SK-N-MC (cell line): ENCODE measurements at regions not wholly inside any gene's neighbourhood (a gene's known extent, or its start where the extent isn't known, plus 50 kb on each side); places are given as distances from the start of the nearest gene placed in this dataset.

ENCODE experiments used
- DNase-seq: peaks from one replicate; pipeline ENCODE4 v3.0.0-alpha.2; 2011; ENCODE audit warnings: low read depth, low spot score
- H3K27ac ChIP-seq: fragments of 200-600 bp; sonication (generic); 2 replicates; pipeline ENCODE4 v1.5.1; 2016; ENCODE audit warnings: mixed run types
- H3K36me3 ChIP-seq: fragments of 200-600 bp; sonication (generic); 2 replicates; pipeline ENCODE4 v1.6.1; 2017; ENCODE audit warnings: antibody characterized with exemption, low read length, mixed read lengths; ENCODE audit not compliant: insufficient read depth
- H3K4me3 ChIP-seq: fragments of 200-600 bp; sonication (generic); 2 replicates; pipeline ENCODE4 v1.5.1; 2016
- H3K9ac ChIP-seq: fragments of 200-600 bp; sonication (generic); 2 replicates; pipeline ENCODE4 v1.8.0; 2017; ENCODE audit warnings: mixed run types, mixed read lengths; ENCODE audit not compliant: insufficient read length
- H3K9me3 ChIP-seq: fragments of 200-600 bp; sonication (generic); 2 replicates; pipeline ENCODE4 v1.6.1; 2017; ENCODE audit warnings: low read depth, mild to moderate bottlenecking, antibody characterized with exemption, low read length, moderate library complexity, mixed read lengths
- EZH2 ChIP-seq: fragments of 200-600 bp; sonication (generic); IDR thresholded peaks from one replicate; pipeline ENCODE4 v1.6.1; 2017; ENCODE audit warnings: antibody characterized with exemption
- FOXP2 ChIP-seq: optimal IDR thresholded peaks from 2 replicates; pipeline ENCODE3; 2011; ENCODE audit warnings: mild to moderate bottlenecking, moderate library complexity; ENCODE audit not compliant: insufficient read depth; ENCODE audit errors: extremely low read length, control extremely low read depth
- POLR2AphosphoS5 ChIP-seq: IDR thresholded peaks from 2 replicates; pipeline ENCODE4 v1.6.1; 2012; ENCODE audit warnings: mild to moderate bottlenecking, low read depth, low read length, borderline replicate concordance

- Histone ChIP-seq H3K9me3 (no peaks in the 10 kb centered on the region), H3K4me3 (no peak overlapping the region), H3K9ac (no peak overlapping the region), H3K36me3 (no peaks in the 10 kb centered on the region), H3K27ac (no peak overlapping the region)
- TF ChIP-seq POLR2AphosphoS5 (no peak), FOXP2 (no peak), EZH2 (no peak)
- no peak for DNase-seq
These were observed 128.6 kb downstream of the IRF8 start for GRCh38 chr16:86027373-86028126.

- Histone ChIP-seq H3K9me3 (no peaks in the 10 kb centered on the region), H3K27ac (no peak overlapping the region), H3K36me3 (no peaks in the 10 kb centered on the region), H3K9ac (no peak overlapping the region), H3K4me3 (no peak overlapping the region)
- TF ChIP-seq FOXP2 = no peak
- no peak for TF ChIP-seq EZH2
- TF ChIP-seq POLR2AphosphoS5 = no peak
- no peak for DNase-seq
These were observed 130.3 kb downstream of the IRF8 start for GRCh38 chr16:86029131-86029741.

GRCh38 chr16:86030116-86030515, 131.2 kb downstream of the IRF8 start:
- Histone ChIP-seq H3K36me3 (no peaks in the 10 kb centered on the region), H3K27ac (no peak overlapping the region), H3K9ac (no peak overlapping the region), H3K4me3 (no peak overlapping the region), H3K9me3 (no peaks in the 10 kb centered on the region)
- no peak for TF ChIP-seq EZH2
- no peak for TF ChIP-seq POLR2AphosphoS5
- no peak for DNase-seq

- Histone ChIP-seq H3K9me3 (no peaks in the 10 kb centered on the region), H3K36me3 (no peaks in the 10 kb centered on the region), H3K27ac (no peak overlapping the region), H3K9ac (no peak overlapping the region), H3K4me3 (no peak overlapping the region)
- DNase-seq = no peak
- no peak for TF ChIP-seq POLR2AphosphoS5
- no peak for TF ChIP-seq FOXP2
- no peak for TF ChIP-seq EZH2
These were observed 132.2 kb downstream of the IRF8 start for GRCh38 chr16:86031141-86031678.

DNA sequence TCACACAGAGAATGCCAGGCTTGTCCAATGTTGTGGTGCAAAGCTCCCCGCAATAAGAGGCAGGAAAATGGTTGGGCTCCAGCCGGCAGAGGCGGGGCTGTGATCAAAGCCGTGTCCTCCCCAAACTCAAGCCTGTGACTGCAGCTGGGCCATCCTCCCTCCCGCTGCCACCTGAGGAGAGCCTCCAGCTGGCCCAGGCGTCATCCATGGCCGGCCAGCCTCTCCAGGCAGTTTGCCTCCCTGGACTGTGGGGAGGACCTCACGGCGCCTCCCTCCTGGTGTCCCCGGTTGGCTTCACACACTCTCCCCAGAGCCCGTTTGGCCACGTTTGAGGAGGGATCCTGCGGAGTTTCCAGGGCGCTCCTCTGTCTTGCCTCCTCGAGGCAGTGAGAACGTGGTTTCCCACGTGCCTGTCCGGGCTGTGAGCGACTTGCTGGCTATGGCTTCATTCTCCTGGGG, 134.1 kb downstream of the IRF8 start:
- Histone ChIP-seq H3K36me3 (no peaks in the 10 kb centered on the region), H3K9ac (no peak overlapping the region), H3K9me3 (no peaks in the 10 kb centered on the region), H3K4me3 (no peak overlapping the region), H3K27ac (no peak overlapping the region)
- TF ChIP-seq EZH2 (no peak), POLR2AphosphoS5 (no peak), FOXP2 (no peak)
- no peak for DNase-seq

DNA sequence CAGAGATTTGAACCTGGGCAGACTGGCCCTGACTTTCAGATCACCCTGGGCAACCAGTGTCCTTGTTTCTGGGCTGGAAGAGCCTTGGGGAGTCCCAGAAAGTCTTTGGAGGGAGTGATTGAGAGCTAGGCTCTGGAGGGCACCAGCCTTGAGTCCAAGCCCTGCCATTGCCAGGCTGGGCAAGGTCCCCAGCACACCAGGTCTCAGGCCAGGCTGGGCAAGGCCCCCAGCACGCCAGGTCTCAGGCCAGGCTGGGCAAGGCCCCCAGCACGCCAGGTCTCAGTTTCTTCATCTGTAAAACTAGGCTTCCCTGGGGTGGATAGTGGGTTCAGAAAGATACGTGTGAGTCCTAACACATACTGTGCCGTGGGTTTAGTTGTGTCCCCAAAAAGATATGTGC, 135.0 kb downstream of the IRF8 start:
- Histone ChIP-seq H3K4me3 (no peak overlapping the region), H3K9ac (no peak overlapping the region), H3K27ac (no peak overlapping the region), H3K36me3 (no peaks in the 10 kb centered on the region), H3K9me3 (no peaks in the 10 kb centered on the region)
- DNase-seq = no peak
- no peak for TF ChIP-seq FOXP2
- no peak for TF ChIP-seq POLR2AphosphoS5
- TF ChIP-seq EZH2 = no peak

GRCh38 chr16:86034421-86034919, 135.5 kb downstream of the IRF8 start:
- TF ChIP-seq EZH2 = no peak
- no peak for TF ChIP-seq POLR2AphosphoS5
- TF ChIP-seq FOXP2 = no peak
- no peak for DNase-seq
- no peak overlapping the region for H3K27ac ChIP-seq
- H3K9me3 ChIP-seq = no peaks in the 10 kb centered on the region
- H3K36me3 ChIP-seq = no peaks in the 10 kb centered on the region
- H3K9ac ChIP-seq = no peak overlapping the region
- H3K4me3 ChIP-seq = no peak overlapping the region

DNA sequence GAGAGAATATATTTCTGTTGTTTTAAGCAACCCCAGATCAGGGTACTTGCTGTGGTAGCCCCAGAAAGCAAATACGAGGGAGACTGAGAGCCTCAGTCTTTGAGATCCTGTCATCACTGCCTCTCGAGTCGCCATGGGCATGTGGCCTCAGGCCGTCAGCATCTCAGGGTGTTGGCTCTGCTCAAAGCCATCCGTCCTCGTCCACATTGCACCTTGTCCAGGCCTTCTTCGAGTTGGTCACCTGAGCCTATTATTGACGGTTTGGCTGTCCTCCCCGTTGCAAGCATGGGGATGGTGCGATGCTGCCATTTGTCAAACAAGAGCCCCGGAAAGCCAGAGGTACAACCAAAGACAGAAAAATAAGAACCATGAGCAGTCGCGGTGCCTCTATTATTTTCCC, 136.9 kb downstream of the IRF8 start:
- TF ChIP-seq FOXP2 (no peak), POLR2AphosphoS5 (no peak), EZH2 (no peak)
- no peaks in the 10 kb centered on the region for H3K9me3 ChIP-seq
- H3K9ac ChIP-seq = no peak overlapping the region
- DNase-seq = no peak
- H3K36me3 ChIP-seq = no peaks in the 10 kb centered on the region
- H3K27ac ChIP-seq = no peak overlapping the region
- H3K4me3 ChIP-seq = no peak overlapping the region
